ENCODE measurements at regions not wholly inside any gene's neighbourhood (a gene's known extent, or its start where the extent isn't known, plus 50 kb on each side); places are given as distances from the start of the nearest gene placed in this dataset.

GRCh38 chr5:74075501-74076484 lies 449.8 kb downstream of the ARHGEF28 start:
- TF ChIP-seq CTCF (IDR thresholded peaks at IDR 0.05; ENCODE audit: low read depth, low read length): no peak

GRCh38 chr5:74074111-74074510 lies 448.1 kb downstream of the ARHGEF28 start:
- TF ChIP-seq CTCF (IDR thresholded peaks at IDR 0.05; ENCODE audit: low read depth, low read length): no peak
- no peak overlapping the region for H3K4me3 ChIP-seq (ENCODE audit: low read depth, low read length)

More at GRCh38 chr5:74075501-74076484, 449.8 kb downstream of the ARHGEF28 start:
- no peak overlapping the region for H3K4me3 ChIP-seq (ENCODE audit: low read depth, low read length)

GRCh38 chr5:74073257-74073656 lies 447.3 kb downstream of the ARHGEF28 start:
- no peak for TF ChIP-seq CTCF (IDR thresholded peaks at IDR 0.05; ENCODE audit: low read depth, low read length)

DNA sequence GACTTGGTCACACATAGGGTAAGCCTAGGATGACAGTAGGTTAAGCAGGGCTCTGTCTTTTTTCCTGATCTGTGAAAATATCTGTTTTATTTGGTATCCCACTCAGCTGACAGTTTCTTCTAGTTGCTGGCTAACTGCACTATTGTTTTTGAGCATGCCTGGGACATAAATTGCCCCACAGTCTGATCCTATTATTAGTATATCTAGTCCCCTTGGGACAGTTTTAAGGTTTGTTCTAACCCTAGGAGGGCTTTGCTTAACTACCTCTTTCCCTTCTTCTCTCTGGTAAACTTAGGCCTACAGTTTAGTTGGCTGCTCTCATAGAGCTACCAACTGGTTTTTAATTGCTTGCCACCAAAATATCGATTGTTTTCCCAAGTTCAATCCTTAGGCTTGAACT lies 446.6 kb downstream of the ARHGEF28 start:
- TF ChIP-seq CTCF (IDR thresholded peaks at IDR 0.05; ENCODE audit: low read depth, low read length): no peak
- H3K4me3 ChIP-seq (ENCODE audit: low read depth, low read length): no peak overlapping the region

More at GRCh38 chr5:74073257-74073656, 447.3 kb downstream of the ARHGEF28 start:
- H3K4me3 ChIP-seq (ENCODE audit: low read depth, low read length): no peak overlapping the region

DNA sequence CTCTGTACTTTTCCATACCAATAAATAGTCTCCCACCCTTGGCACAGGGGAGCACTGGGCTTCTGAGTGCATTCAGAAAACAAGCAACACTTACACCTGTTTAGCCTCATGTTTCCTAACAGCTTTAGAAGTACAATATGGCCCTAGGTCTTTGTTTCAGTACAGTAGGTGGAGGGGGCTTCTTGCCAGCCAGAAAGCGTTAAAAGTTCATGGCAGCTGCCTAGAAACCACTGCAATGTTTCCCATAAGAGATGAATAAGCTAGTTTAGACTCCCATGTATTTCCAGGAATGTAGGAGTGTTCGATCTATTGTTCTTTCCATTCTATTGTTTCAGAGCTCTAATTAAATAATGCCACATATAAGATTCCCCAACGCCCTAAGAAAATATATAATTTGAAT lies 444.8 kb downstream of the ARHGEF28 start:
- H3K4me3 ChIP-seq (ENCODE audit: low read depth, low read length): no peak overlapping the region
- TF ChIP-seq CTCF (IDR thresholded peaks at IDR 0.05; ENCODE audit: low read depth, low read length): no peak

GRCh38 chr5:74069741-74070140 lies 443.7 kb downstream of the ARHGEF28 start:
- no peak overlapping the region for H3K4me3 ChIP-seq (ENCODE audit: low read depth, low read length)
- TF ChIP-seq CTCF (IDR thresholded peaks at IDR 0.05; ENCODE audit: low read depth, low read length): no peak

Data from WI38 (cell line).